ENCODE measurements at regions not wholly inside any gene's neighbourhood (a gene's known extent, or its start where the extent isn't known, plus 50 kb on each side); places are given as distances from the start of the nearest gene placed in this dataset.

- Histone ChIP-seq H3K4me2 (replicated peaks; ENCODE audit: extremely low read depth, low read length, poor library complexity, severe bottlenecking) (no peak overlapping the region), H3K36me3 (replicated peaks in 1 of 2; ENCODE audit: control insufficient read depth in 1 of 2, insufficient read depth in 2 of 2, low read length in 2 of 2) (no peaks in the 10 kb centered on the region), H3K9ac (ENCODE audit: insufficient read depth, low read length, poor library complexity, severe bottlenecking) (no peak overlapping the region), H3K4me1 (ENCODE audit: control insufficient read depth in 1 of 2, insufficient read depth in 2 of 2, low read length in 2 of 2) (no peaks in the 10 kb centered on the region), H3K4me3 (replicated peaks in 1 of 3; ENCODE audit: low read depth in 2 of 3, low read length in 3 of 3) (no peak overlapping the region), H3K79me2 (ENCODE audit: insufficient read depth, low read length) (no peaks in the 10 kb centered on the region), H4K20me1 (ENCODE audit: insufficient read depth, low read length) (no peaks in the 10 kb centered on the region), H3K27ac (ENCODE audit: low read depth in 1 of 2, low read length in 2 of 2) (no peak overlapping the region), H2AFZ (ENCODE audit: insufficient read depth, low read depth, low read length, poor library complexity, severe bottlenecking) (no peak overlapping the region), H3K27me3 (ENCODE audit: control insufficient read depth in 2 of 2, insufficient read depth in 2 of 2, low read length in 2 of 2) (no peaks in the 10 kb centered on the region), H3K9me3 (replicated peaks in 1 of 2; ENCODE audit: control insufficient read depth in 1 of 2, insufficient read depth in 1 of 2, low read length in 2 of 2) (peaks cover 0 to 3% of the 10 kb centered on the region in 2 donors)
- Mint-ChIP-seq H3K4me3 (no peak overlapping the region), H3K27ac (no peak overlapping the region), H3K27me3 (ENCODE audit: low read depth in 3 of 3) (no peaks in the 10 kb centered on the region), H3K9me3 (peaks cover 2 to 8% (median 5%) of the 10 kb centered on the region in 7 donors), H3K36me3 (no peaks in the 10 kb centered on the region), H3K4me1 (no peaks in the 10 kb centered on the region)
- no peak for DNase-seq
- WGBS (ENCODE audit: insufficient coverage) = 67% methylated on average over 1 of the region's 2 CpGs
- intact Hi-C loops (cut with micrococcal nuclease) = no loop called here
- TF ChIP-seq CTCF (IDR thresholded peaks at IDR 0.05) = no peak
Observed at GRCh38 chr2:166762746-166763145, 125.5 kb upstream of the XIRP2 start.

DNA sequence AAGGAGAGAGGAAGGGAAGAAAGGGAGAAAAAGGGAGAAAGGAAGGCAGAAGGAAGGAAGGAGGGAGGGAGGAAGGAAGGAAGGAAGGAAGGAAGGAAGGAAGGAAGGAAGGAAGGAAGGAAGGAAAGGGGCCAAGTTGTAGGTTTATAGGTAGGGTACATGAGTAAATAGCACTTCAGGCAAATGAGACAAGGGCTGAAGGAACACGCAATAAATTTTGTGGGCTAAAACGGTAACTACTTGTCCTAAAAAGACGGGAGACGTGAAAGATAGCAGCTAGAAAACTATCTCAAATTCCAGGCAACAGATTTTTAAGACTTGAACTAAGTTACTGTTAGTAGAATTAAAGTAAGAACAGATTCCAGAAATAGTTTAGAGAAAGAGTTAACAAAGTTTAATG, 129.3 kb upstream of the XIRP2 start:
- Histone ChIP-seq H4K20me1 (ENCODE audit: insufficient read depth, low read length) (no peaks in the 10 kb centered on the region), H3K27ac (ENCODE audit: low read depth in 1 of 2, low read length in 2 of 2) (no peak overlapping the region), H3K4me1 (ENCODE audit: control insufficient read depth in 1 of 2, insufficient read depth in 2 of 2, low read length in 2 of 2) (no peaks in the 10 kb centered on the region), H3K4me2 (replicated peaks; ENCODE audit: extremely low read depth, low read length, poor library complexity, severe bottlenecking) (no peak overlapping the region), H3K36me3 (replicated peaks in 1 of 2; ENCODE audit: control insufficient read depth in 1 of 2, insufficient read depth in 2 of 2, low read length in 2 of 2) (no peaks in the 10 kb centered on the region), H3K9ac (ENCODE audit: insufficient read depth, low read length, poor library complexity, severe bottlenecking) (no peak overlapping the region), H3K9me3 (replicated peaks in 1 of 2; ENCODE audit: control insufficient read depth in 1 of 2, insufficient read depth in 1 of 2, low read length in 2 of 2) (no peaks in the 10 kb centered on the region), H2AFZ (ENCODE audit: insufficient read depth, low read depth, low read length, poor library complexity, severe bottlenecking) (no peak overlapping the region), H3K4me3 (replicated peaks in 1 of 3; ENCODE audit: low read depth in 2 of 3, low read length in 3 of 3) (no peak overlapping the region), H3K27me3 (ENCODE audit: control insufficient read depth in 2 of 2, insufficient read depth in 2 of 2, low read length in 2 of 2) (no peaks in the 10 kb centered on the region), H3K79me2 (ENCODE audit: insufficient read depth, low read length) (no peaks in the 10 kb centered on the region)
- Mint-ChIP-seq H3K36me3 (no peaks in the 10 kb centered on the region), H3K27me3 (ENCODE audit: low read depth in 3 of 3) (no peaks in the 10 kb centered on the region), H3K4me1 (no peaks in the 10 kb centered on the region), H3K9me3 (peaks cover 2 to 12% (median 7%) of the 10 kb centered on the region in 7 donors), H3K4me3 (no peak overlapping the region), H3K27ac (no peak overlapping the region)
- intact Hi-C loops (cut with micrococcal nuclease) = no loop called here
- WGBS (ENCODE audit: insufficient coverage) = no CpG with 5 or more reads among the region's 4 CpGs
- no peak for TF ChIP-seq CTCF (IDR thresholded peaks at IDR 0.05)
- DNase-seq = no peak
